ENCODE measurements at regions not wholly inside any gene's neighbourhood (a gene's known extent, or its start where the extent isn't known, plus 50 kb on each side); places are given as distances from the start of the nearest gene placed in this dataset.

DNA sequence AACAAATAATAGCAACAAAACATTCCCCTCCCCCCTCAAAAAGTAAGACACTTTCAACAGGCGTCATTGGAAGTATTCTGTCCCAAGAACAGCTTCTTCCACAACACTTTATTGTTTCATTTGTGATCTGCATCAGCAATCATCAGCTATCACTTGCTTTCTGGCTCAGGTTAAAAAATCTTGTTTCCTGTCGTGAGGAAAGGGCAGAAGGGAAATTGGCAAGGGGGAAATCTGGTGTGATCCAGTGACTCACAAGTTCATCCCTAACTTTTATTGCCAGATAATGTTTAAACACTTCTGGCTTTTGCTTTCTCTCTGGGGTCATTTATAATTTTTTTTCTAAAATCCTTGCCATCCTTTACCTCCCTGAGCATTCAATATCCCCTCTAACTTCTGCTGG lies 247.4 kb upstream of the GIMD1 start:
- TF ChIP-seq, protein P1, sequence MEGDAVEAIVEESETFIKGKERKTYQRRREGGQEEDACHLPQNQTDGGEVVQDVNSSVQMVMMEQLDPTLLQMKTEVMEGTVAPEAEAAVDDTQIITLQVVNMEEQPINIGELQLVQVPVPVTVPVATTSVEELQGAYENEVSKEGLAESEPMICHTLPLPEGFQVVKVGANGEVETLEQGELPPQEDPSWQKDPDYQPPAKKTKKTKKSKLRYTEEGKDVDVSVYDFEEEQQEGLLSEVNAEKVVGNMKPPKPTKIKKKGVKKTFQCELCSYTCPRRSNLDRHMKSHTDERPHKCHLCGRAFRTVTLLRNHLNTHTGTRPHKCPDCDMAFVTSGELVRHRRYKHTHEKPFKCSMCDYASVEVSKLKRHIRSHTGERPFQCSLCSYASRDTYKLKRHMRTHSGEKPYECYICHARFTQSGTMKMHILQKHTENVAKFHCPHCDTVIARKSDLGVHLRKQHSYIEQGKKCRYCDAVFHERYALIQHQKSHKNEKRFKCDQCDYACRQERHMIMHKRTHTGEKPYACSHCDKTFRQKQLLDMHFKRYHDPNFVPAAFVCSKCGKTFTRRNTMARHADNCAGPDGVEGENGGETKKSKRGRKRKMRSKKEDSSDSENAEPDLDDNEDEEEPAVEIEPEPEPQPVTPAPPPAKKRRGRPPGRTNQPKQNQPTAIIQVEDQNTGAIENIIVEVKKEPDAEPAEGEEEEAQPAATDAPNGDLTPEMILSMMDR (IDR thresholded peaks at IDR 0.05): no peak
- no peak for DNase-seq (ENCODE audit: low spot score in 2 of 2)
- H3K36me3 ChIP-seq: no peaks in the 10 kb centered on the region
- no peak overlapping the region for H3K4me3 ChIP-seq
- H3K4me1 ChIP-seq: peaks cover 0 to 3% of the 10 kb centered on the region in 2 donors
- H3K27me3 ChIP-seq: no peaks in the 10 kb centered on the region
- no peak overlapping the region for H3K27ac ChIP-seq
- H3K9me3 ChIP-seq: no peaks in the 10 kb centered on the region
- intact Hi-C loops (cut with DNase I): no loop called here

DNA sequence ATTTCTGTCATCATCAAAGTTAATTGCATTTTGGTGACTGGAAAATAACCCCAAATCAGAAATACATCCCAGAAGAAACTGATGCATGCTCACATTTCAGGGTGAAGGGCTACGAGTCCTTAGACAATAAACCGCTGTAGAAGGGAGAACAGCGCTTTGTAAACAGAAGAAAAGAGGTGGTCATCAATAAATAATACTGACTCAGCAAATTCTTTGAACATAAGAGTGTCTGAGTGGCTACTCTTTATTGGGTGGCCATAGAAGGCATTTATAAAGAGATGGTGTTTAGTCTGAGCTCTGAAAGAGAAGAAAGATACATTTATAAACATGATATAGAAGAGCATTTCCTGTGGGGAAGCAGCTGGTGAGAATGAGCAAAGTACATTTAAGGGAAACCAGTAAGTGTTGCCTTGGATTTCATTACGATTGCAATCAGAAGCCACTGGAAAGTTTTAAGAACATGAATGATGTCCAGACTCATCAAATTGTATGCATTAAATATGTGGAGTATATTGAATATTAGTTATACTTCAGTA lies 246.9 kb upstream of the GIMD1 start:
- DNase-seq (ENCODE audit: low spot score in 2 of 2): no peak
- H3K4me1 ChIP-seq: peaks cover 0 to 3% of the 10 kb centered on the region in 2 donors
- H3K27me3 ChIP-seq: no peaks in the 10 kb centered on the region
- intact Hi-C loops (cut with DNase I): no loop called here
- H3K9me3 ChIP-seq: no peaks in the 10 kb centered on the region
- no peak overlapping the region for H3K27ac ChIP-seq
- H3K36me3 ChIP-seq: no peaks in the 10 kb centered on the region
- TF ChIP-seq, protein P1 (IDR thresholded peaks at IDR 0.05): no peak
- no peak overlapping the region for H3K4me3 ChIP-seq

DNA sequence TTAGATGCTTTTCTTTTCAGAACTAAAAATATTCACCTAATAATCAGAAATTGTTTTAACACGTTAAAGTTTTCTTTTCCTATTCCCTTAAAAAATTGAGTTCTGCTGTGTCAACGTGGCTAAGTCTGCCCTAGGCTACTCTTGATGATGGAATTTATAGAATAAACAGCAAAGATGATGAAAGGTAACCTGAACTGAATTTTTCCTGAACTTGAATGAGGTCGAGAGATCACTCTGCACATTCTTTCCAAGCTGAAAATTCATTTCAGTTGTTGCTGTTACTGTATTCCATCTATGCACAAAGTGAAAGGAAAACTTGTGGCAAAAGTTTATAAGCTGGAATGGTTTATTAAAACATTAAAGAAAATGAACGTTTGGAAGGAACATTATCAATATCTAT lies 245.9 kb upstream of the GIMD1 start:
- intact Hi-C loops (cut with DNase I): no loop called here

DNA sequence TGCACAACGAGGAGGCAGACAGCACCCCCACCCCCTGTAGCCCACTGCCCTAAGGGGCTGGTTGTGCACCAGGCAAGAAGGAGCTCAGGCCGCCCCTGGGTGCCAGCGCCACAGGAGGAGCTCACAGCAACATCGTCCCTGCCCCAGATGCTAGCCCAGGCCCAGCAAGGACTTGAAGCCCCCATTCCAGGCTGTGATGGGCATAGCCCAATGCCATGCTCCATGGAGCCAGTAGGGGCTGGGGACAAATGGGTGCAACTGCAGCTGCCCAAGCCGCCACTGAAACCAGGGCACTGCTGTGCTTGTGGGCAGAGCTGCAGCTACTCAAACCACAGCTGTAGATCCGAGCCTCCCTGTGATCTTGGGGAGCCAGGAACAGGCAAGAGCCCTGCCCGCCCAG lies 241.3 kb upstream of the GIMD1 start:
- H3K4me1 ChIP-seq: peaks cover 0 to 3% of the 10 kb centered on the region in 2 donors
- no peaks in the 10 kb centered on the region for H3K9me3 ChIP-seq
- no peaks in the 10 kb centered on the region for H3K36me3 ChIP-seq
- TF ChIP-seq, protein P1 (IDR thresholded peaks at IDR 0.05): no peak
- no peak overlapping the region for H3K27ac ChIP-seq
- no peak for DNase-seq (ENCODE audit: low spot score in 2 of 2)
- intact Hi-C loops (cut with DNase I): no loop called here
- no peaks in the 10 kb centered on the region for H3K27me3 ChIP-seq
- H3K4me3 ChIP-seq: no peak overlapping the region

More for the DNA sequence above, 245.9 kb upstream of the GIMD1 start:
- Histone ChIP-seq H3K27me3 (no peaks in the 10 kb centered on the region), H3K27ac (no peak overlapping the region), H3K4me1 (peaks cover 0 to 3% of the 10 kb centered on the region in 2 donors), H3K9me3 (no peaks in the 10 kb centered on the region), H3K36me3 (no peaks in the 10 kb centered on the region), H3K4me3 (peak overlapping the region in 1 of 2 donors; percentile 29)
- DNase-seq (ENCODE audit: low spot score in 2 of 2): no peak
- TF ChIP-seq, protein P1 (IDR thresholded peaks at IDR 0.05): no peak

DNA sequence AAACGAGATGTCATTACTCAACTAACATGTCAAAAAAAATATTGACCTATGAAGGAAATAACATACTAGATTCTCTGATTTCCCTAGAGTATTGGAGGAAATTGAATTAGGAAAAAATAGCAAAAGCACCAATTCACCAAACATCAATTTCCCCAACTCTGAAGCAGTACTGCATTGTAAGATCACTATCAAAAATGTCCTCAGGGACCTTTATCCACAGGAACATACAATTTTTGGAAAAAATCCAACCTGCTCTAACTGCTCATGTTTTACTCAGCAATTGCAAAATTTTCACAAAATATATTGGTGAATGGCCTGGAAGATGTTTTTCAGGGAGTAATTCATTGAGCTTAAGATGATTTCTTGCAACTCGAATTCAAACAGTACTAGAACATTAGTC lies 239.0 kb upstream of the GIMD1 start:
- TF ChIP-seq, protein P1 (IDR thresholded peaks at IDR 0.05): no peak
- no peaks in the 10 kb centered on the region for H3K27me3 ChIP-seq
- no peaks in the 10 kb centered on the region for H3K9me3 ChIP-seq
- no peak for DNase-seq (ENCODE audit: low spot score in 2 of 2)
- H3K4me3 ChIP-seq: no peak overlapping the region
- H3K27ac ChIP-seq: no peak overlapping the region
- intact Hi-C loops (cut with DNase I): no loop called here
- no peaks in the 10 kb centered on the region for H3K4me1 ChIP-seq
- no peaks in the 10 kb centered on the region for H3K36me3 ChIP-seq

Measured in ascending aorta (tissue), 2 donors.